H9 (cell line): ENCODE measurements at regions not wholly inside any gene's neighbourhood (a gene's known extent, or its start where the extent isn't known, plus 50 kb on each side); places are given as distances from the start of the nearest gene placed in this dataset.

ENCODE experiments used
- DNase-seq: peaks from one replicate; pipeline ENCODE4 v3.0.0-alpha.2; 2017
- H2AFZ ChIP-seq: one replicate; pipeline ENCODE4 v1.6.1; 2013; ENCODE audit warnings: mild to moderate bottlenecking, low read length, control low read depth, moderate library complexity
- H2AK5ac ChIP-seq: 2 replicates; pipeline ENCODE4 v1.6.1; 2013; ENCODE audit warnings: low read length, control low read depth, mixed read lengths; ENCODE audit not compliant: insufficient read length
- H2BK120ac ChIP-seq: one replicate; pipeline ENCODE4 v1.6.1; 2013; ENCODE audit warnings: low read depth, mild to moderate bottlenecking, low read length, control low read depth, inconsistent platforms; ENCODE audit not compliant: poor library complexity, severe bottlenecking
- H2BK12ac ChIP-seq: 2 replicates; pipeline ENCODE4 v1.6.1; 2013; ENCODE audit warnings: low read length, control low read depth, mixed read lengths, low read depth; ENCODE audit not compliant: insufficient read length
- H2BK15ac ChIP-seq: 2 replicates; pipeline ENCODE4 v1.6.1; 2013; ENCODE audit warnings: low read depth, low read length, control low read depth
- H2BK20ac ChIP-seq: one replicate; pipeline ENCODE4 v1.6.1; 2013; ENCODE audit warnings: low read depth, mild to moderate bottlenecking, low read length, control low read depth, inconsistent platforms; ENCODE audit not compliant: poor library complexity, severe bottlenecking
- H2BK5ac ChIP-seq: 2 replicates; pipeline ENCODE4 v1.6.1; 2013; ENCODE audit warnings: low read length, control low read depth, mixed read lengths; ENCODE audit not compliant: insufficient read length
- H3K14ac ChIP-seq: 2 replicates; pipeline ENCODE4 v1.6.1; 2013; ENCODE audit warnings: low read length, control low read depth; ENCODE audit not compliant: insufficient read depth
- H3K18ac ChIP-seq: 2 replicates; pipeline ENCODE4 v1.6.1; 2013; ENCODE audit warnings: low read depth, mild to moderate bottlenecking, mixed read lengths, low read length, control low read depth; ENCODE audit not compliant: insufficient read length
- H3K23ac ChIP-seq: 2 replicates; pipeline ENCODE4 v1.6.1; 2013; ENCODE audit warnings: low read length, control low read depth, mixed read lengths, low read depth; ENCODE audit not compliant: insufficient read length
- H3K23me2 ChIP-seq: 2 replicates; pipeline ENCODE4 v1.6.1; 2013; ENCODE audit warnings: low read depth, mild to moderate bottlenecking, mixed read lengths, low read length, control low read depth; ENCODE audit not compliant: insufficient read length, poor library complexity, severe bottlenecking
- H3K27ac ChIP-seq: 2 replicates; pipeline ENCODE4 v1.5.1; 2013; ENCODE audit warnings: low read length, control low read depth, mixed read lengths, low read depth; ENCODE audit not compliant: insufficient read length
- H3K27me3 ChIP-seq: 2 replicates; pipeline ENCODE4 v1.6.1; 2013; ENCODE audit warnings: low read length, control low read depth, inconsistent platforms; ENCODE audit not compliant: insufficient read depth
- H3K4ac ChIP-seq: 2 replicates; pipeline ENCODE4 v1.6.1; 2013; ENCODE audit warnings: low read depth, mild to moderate bottlenecking, control low read depth, inconsistent platforms, low read length, moderate library complexity
- H3K4me1 ChIP-seq: 2 replicates; pipeline ENCODE4 v1.6.1; 2013; ENCODE audit warnings: low read length, control low read depth, inconsistent platforms; ENCODE audit not compliant: insufficient read depth
- H3K4me2 ChIP-seq: 2 replicates; pipeline ENCODE4 v1.6.1; 2013; ENCODE audit warnings: low read length, control low read depth, mixed read lengths; ENCODE audit not compliant: insufficient read length, insufficient read depth
- H3K56ac ChIP-seq: 2 replicates; pipeline ENCODE4 v1.6.1; 2013; ENCODE audit warnings: low read depth, mild to moderate bottlenecking, mixed read lengths, low read length, control low read depth; ENCODE audit not compliant: insufficient read length
- H3K79me1 ChIP-seq: 2 replicates; pipeline ENCODE4 v1.6.1; 2013; ENCODE audit warnings: low read depth, mild to moderate bottlenecking, moderate library complexity, low read length, control low read depth, inconsistent platforms; ENCODE audit not compliant: insufficient read depth, poor library complexity, severe bottlenecking
- H3K79me2 ChIP-seq: 2 replicates; pipeline ENCODE4 v1.6.1; 2013; ENCODE audit warnings: low read length, control low read depth, inconsistent platforms; ENCODE audit not compliant: insufficient read depth
- H3K9ac ChIP-seq: 2 replicates; pipeline ENCODE4 v1.6.1; 2013; ENCODE audit warnings: low read length, control low read depth, mixed read lengths; ENCODE audit not compliant: insufficient read length; ENCODE audit errors: extremely low read depth
- H3K9me3 ChIP-seq: one replicate; pipeline ENCODE4 v1.6.1; 2013; ENCODE audit warnings: low read depth, low read length, inconsistent platforms; ENCODE audit not compliant: control insufficient read depth
- H3T11ph ChIP-seq: one replicate; pipeline ENCODE4 v1.6.1; 2013; ENCODE audit warnings: mild to moderate bottlenecking, low read length, control low read depth, inconsistent platforms
- H4K20me1 ChIP-seq: one replicate; pipeline ENCODE4 v1.6.1; 2013; ENCODE audit not compliant: control insufficient read depth, insufficient read length, insufficient read depth
- H4K5ac ChIP-seq: 2 replicates; pipeline ENCODE4 v1.6.1; 2013; ENCODE audit warnings: low read depth, mild to moderate bottlenecking, mixed read lengths, low read length, control low read depth; ENCODE audit not compliant: insufficient read length
- H4K8ac ChIP-seq: replicated peaks from 2 replicates; pipeline ENCODE4 v1.6.1; 2013; ENCODE audit warnings: low read length, control low read depth, mixed read lengths, low read depth; ENCODE audit not compliant: insufficient read length
- H4K91ac ChIP-seq: 2 replicates; pipeline ENCODE4 v1.6.1; 2013; ENCODE audit warnings: low read depth, mild to moderate bottlenecking, moderate library complexity, mixed read lengths, low read length, control low read depth; ENCODE audit not compliant: insufficient read length
- H3K27ac Mint-ChIP-seq, 3 experiments: 2 replicates in 2 of 3; 3 replicates in 1 of 3; pipeline ENCODE4 v1.8.0; 2020 to 2021; ENCODE audit warnings: mixed read lengths in 3 of 3, mild to moderate bottlenecking in 1 of 3, moderate library complexity in 1 of 3
- H3K27me3 Mint-ChIP-seq: 2 replicates; pipeline ENCODE4 v1.8.0; 2021; ENCODE audit warnings: low read depth, mild to moderate bottlenecking, moderate library complexity, mixed read lengths
- H3K36me3 Mint-ChIP-seq, 3 experiments: 2 replicates in 2 of 3; 3 replicates in 1 of 3; pipeline ENCODE4 v1.8.0; 2020 to 2021; ENCODE audit warnings: low read depth in 3 of 3, mixed read lengths in 3 of 3; ENCODE audit not compliant: insufficient read depth in 1 of 3
- H3K4me1 Mint-ChIP-seq, 2 experiments: 2 replicates each; pipeline ENCODE4 v1.8.0; 2020; ENCODE audit warnings: mixed read lengths in 2 of 2
- H3K4me3 Mint-ChIP-seq, 2 experiments: 2 replicates in 1 of 2; 3 replicates in 1 of 2; pipeline ENCODE4 v1.8.0; 2020 to 2021; ENCODE audit warnings: mild to moderate bottlenecking in 2 of 2, mixed read lengths in 2 of 2, moderate library complexity in 1 of 2
- H3K9me3 Mint-ChIP-seq, 2 experiments: 2 replicates in 1 of 2; 3 replicates in 1 of 2; pipeline ENCODE4 v1.8.0; 2020; ENCODE audit warnings: mild to moderate bottlenecking in 2 of 2, mixed read lengths in 2 of 2, moderate library complexity in 1 of 2
- CTCF ChIP-seq: fragments of 200-600 bp; sonication (generic); conservative IDR thresholded peaks from 3 replicates; pipeline ENCODE4 v1.8.0; 2021; ENCODE audit warnings: antibody characterized with exemption, mild to moderate bottlenecking
- WGBS: extraction: QIAGEN DNeasy Blood & Tissue Kit; methylation state at CpG from one replicate; pipeline ENCODE4 v1.1.7; 2013; ENCODE audit warnings: missing lambda C conversion rate, low lambda C conversion rate, mixed read lengths; ENCODE audit not compliant: insufficient read length; ENCODE audit errors: extremely low coverage; 5-methylcytosine and 5-hydroxymethylcytosine counted together

GRCh38 chr3:185311991-185312390 is 50.9 kb upstream of the MAP3K13 start:
- Histone ChIP-seq H3K27me3 (no peaks in the 10 kb centered on the region), H3K4me2 (no peak overlapping the region), H3T11ph (no peak overlapping the region), H3K79me2 (no peaks in the 10 kb centered on the region), H2BK15ac (no peak overlapping the region), H3K14ac (no peak overlapping the region), H3K9ac (no peak overlapping the region), H4K8ac (no peak overlapping the region), H3K79me1 (no peaks in the 10 kb centered on the region), H4K91ac (no peak overlapping the region), H3K56ac (no peak overlapping the region), H2BK12ac (no peak overlapping the region), H3K4ac (no peak overlapping the region), H3K18ac (no peak overlapping the region), H3K23ac (no peak overlapping the region), H3K23me2 (no peaks in the 10 kb centered on the region), H3K9me3 (no peaks in the 10 kb centered on the region), H2AFZ (no peak overlapping the region), H4K5ac (no peak overlapping the region), H2BK5ac (no peak overlapping the region), H2BK120ac (no peak overlapping the region), H3K4me1 (0 out of 2 replicates have a peak, but pooled peaks cover 2% of the 10 kb centered on the region), H2AK5ac (no peak overlapping the region), H2BK20ac (no peak overlapping the region), H3K27ac (no peak overlapping the region), H4K20me1 (peaks cover 4% of the 10 kb centered on the region)
- Mint-ChIP-seq H3K4me3 (no peak overlapping the region), H3K36me3 (peaks cover 10 to 21% (median 10%) of the 10 kb centered on the region in 3 experiments), H3K9me3 (peaks cover 16 to 25% of the 10 kb centered on the region in 2 experiments), H3K27me3 (no peaks in the 10 kb centered on the region), H3K27ac (no peak overlapping the region), H3K4me1 (peaks cover 4 to 5% of the 10 kb centered on the region in 2 experiments; a peak in 2 of 4 replicates)
- WGBS: no CpG with 5 or more reads among the region's 3 CpGs
- no peak for DNase-seq
- no peak for TF ChIP-seq CTCF
